GM21423 (cell line): ENCODE measurements at regions not wholly inside any gene's neighbourhood (a gene's known extent, or its start where the extent isn't known, plus 50 kb on each side); places are given as distances from the start of the nearest gene placed in this dataset.

ENCODE experiments used
- ATAC-seq: cut with Tn5 transposase; IDR thresholded peaks from one replicate; pipeline ENCODE4 v1.9.1; 2021; ENCODE audit warnings: mild to moderate bottlenecking, moderate library complexity; ENCODE audit not compliant: unreplicated experiment

DNA sequence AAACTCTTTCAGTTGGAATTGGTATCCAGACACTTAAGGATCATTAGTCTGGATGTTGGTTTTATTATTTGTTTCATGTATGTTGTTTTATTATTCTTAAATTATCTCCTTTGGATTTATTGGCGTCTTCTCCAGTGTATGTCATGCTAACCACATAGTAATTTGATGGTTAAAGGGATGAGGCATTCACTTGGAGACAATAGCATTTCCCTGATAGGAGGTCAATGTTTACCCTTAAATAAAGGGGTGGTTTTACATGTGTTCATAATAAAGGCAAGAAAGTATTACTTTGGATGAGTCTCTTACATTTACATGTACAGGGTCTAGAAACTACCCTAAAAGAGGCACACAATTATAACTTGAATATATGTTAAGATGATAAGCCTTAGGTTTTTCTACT lies 51.2 kb upstream of the RNF144B start:
- ATAC-seq = no peak

DNA sequence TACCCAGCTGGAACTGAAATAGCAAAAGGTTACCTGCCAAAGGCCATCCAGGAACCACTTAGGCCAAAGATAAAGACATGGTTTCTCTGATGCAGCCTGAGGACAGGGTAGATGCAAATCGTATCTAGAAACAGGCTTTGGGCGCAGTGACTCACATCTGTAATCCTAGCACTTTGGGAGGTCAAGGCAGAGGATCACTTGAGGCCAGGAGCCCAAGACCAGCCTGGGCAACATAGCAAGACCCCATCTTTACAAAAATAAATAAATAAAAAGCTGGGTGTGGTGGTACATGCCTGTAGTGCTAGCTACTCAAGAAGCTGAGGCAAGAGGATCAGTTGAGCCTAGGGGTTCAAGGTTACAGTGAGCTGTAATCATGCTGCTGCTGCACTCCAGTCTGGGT lies 52.9 kb upstream of the RNF144B start:
- no peak for ATAC-seq

DNA sequence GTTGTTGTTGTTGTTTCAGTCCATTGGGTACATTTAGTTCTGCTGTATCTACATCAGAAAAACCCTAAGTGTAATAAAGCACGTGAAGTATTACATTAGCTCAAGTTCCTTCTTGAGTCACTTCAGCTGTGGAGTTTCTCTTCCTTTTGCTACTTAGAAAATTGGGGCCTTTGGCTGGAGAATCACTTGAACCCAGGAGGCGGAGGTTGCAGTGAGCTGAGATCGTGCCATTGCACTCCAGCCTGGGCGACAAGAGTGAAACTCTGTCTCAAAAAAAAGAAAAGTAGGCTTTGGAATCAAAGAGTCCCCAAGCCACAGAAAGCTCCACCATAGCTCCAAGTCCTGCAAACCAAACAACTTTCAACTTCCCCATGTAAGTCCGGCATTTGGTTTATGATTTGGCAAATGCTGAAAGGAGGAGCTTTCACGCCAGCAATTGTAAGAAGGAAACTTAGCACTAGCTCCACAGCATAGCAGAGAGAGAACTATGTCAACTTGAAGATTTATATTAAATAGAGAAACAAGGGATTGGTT lies 56.5 kb upstream of the RNF144B start:
- ATAC-seq = no peak

GRCh38 chr6:18329776-18330175 lies 57.4 kb upstream of the RNF144B start:
- ATAC-seq = no peak

- ATAC-seq = no peak
Measured at GRCh38 chr6:18328540-18328939, 58.6 kb upstream of the RNF144B start.

DNA sequence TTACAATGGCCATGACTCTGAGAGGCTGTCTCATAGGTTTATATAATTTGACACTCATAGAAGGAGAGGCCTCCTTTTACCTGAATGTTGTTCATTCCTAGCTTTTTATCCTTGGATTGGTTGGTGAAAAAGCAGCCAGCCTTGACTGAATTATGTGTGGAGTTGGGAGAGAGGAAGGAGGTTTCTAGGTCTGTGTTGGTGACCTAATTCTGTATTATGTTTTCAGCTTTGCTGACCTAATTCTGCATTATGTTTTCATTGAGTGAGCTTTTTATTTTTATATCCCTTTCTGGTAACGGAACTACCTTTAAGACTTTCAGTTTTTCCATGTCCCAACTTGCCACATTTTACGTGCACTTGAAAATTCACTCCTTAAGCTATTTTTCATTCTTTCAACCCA lies 59.1 kb upstream of the RNF144B start:
- ATAC-seq = no peak

GRCh38 chr6:18327626-18328025 lies 59.5 kb upstream of the RNF144B start:
- ATAC-seq = no peak

GRCh38 chr6:18326980-18327379 lies 60.2 kb upstream of the RNF144B start:
- no peak for ATAC-seq

- ATAC-seq = no peak
Measured at GRCh38 chr6:18326001-18326400, 61.1 kb upstream of the RNF144B start.

DNA sequence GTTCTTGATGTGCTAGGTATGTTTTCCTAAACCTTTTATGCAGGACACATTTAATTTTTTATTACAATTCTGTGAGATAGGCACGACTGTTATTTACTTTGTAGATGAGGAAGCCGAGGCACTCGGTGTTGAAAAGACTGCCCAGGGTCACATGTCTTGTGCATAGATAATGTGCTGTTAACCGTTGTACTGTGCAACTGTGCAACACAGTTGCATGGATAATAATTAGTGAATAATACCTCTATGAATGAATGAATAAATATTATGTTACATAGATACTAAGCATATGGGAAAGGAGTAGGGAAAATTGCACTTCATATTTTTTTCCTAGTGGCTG lies 60.3 kb upstream of the DEK start:
- ATAC-seq = no peak

GRCh38 chr6:18323935-18324705 lies 59.8 kb upstream of the DEK start:
- peak; percentile 43 for ATAC-seq

DNA sequence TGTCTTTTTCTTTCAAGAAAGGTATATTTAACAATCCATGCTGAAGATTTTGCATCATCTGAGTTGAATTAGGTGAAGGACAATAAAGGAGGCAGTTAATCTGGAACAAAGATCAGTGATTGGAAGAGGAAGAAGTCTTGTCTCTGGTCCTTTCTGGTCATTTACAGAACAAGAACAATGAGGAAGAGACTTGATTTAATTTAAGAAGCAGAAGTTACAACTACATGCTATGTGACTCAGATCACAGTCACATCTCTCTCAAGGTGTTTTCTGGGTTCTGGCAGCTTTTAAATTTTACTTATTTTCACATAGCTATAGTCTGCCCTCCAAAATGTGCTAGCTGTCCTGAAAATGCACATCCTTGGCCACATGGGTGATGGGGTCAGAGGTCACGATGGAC lies 53.5 kb upstream of the DEK start:
- no peak for ATAC-seq

- no peak for ATAC-seq
Measured at GRCh38 chr6:18314317-18314997, 50.1 kb upstream of the DEK start.
